ENCODE measurements at regions not wholly inside any gene's neighbourhood (a gene's known extent, or its start where the extent isn't known, plus 50 kb on each side); places are given as distances from the start of the nearest gene placed in this dataset.

- TF ChIP-seq CTCF (IDR thresholded peaks at IDR 0.05) (no peak), POLR2A (IDR thresholded peaks at IDR 0.05) (no peak)
Measured at GRCh38 chr3:188002626-188003138, 151.3 kb upstream of the LPP start.

All from thyroid gland (tissue), 4 donors.